ENCODE measurements at regions not wholly inside any gene's neighbourhood (a gene's known extent, or its start where the extent isn't known, plus 50 kb on each side); places are given as distances from the start of the nearest gene placed in this dataset.

DNA sequence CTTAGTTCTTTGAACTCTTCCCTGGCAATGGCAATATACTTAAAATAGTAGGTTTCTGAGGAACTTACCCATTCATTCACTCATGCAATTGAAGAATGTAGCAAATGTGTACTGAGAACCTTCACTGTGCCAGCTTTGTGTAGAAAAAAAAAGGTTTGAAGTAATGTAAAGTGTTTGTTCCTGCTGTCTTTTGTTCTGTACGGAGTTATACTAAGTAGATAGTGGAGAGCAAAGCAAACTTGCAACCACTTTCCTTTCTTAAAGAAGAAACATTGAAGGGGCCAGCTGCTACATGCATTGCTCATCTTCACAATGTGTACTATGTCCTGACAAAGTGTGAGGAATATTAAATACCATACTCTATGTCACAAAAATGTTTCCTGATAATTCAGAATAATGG, 68.9 kb upstream of the FREM2 start:
- TF ChIP-seq, protein P1, sequence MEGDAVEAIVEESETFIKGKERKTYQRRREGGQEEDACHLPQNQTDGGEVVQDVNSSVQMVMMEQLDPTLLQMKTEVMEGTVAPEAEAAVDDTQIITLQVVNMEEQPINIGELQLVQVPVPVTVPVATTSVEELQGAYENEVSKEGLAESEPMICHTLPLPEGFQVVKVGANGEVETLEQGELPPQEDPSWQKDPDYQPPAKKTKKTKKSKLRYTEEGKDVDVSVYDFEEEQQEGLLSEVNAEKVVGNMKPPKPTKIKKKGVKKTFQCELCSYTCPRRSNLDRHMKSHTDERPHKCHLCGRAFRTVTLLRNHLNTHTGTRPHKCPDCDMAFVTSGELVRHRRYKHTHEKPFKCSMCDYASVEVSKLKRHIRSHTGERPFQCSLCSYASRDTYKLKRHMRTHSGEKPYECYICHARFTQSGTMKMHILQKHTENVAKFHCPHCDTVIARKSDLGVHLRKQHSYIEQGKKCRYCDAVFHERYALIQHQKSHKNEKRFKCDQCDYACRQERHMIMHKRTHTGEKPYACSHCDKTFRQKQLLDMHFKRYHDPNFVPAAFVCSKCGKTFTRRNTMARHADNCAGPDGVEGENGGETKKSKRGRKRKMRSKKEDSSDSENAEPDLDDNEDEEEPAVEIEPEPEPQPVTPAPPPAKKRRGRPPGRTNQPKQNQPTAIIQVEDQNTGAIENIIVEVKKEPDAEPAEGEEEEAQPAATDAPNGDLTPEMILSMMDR (IDR thresholded peaks at IDR 0.05; ENCODE audit: borderline replicate concordance, control extremely low read depth, extremely low read depth, insufficient read depth, missing control alignments) = no peak
- no peak for DNase-seq (ENCODE audit: low spot score)
- in situ Hi-C loops (cut with MboI; ENCODE audit: low sequenced_read_pairs, unreplicated experiment) = no loop called here

DNA sequence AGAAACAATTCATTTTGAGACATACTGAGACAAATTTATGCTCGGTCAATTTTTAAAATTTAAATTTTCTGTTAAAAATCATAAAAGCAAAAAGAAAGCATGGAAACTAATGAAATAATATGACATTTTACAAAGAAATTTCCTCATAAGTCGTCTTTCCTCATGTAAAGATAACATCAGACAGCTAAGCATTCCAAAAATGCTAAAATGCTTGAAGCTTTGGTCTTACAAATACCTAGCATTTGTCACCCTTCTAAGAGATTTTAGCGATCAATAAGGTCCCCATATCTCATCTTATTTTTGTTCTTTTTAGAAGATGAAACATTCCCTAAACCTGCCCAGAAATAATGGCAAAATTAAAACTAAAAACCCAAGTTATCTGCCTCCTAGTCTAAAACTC, 68.5 kb upstream of the FREM2 start:
- TF ChIP-seq, protein P1 (IDR thresholded peaks at IDR 0.05; ENCODE audit: borderline replicate concordance, control extremely low read depth, extremely low read depth, insufficient read depth, missing control alignments) = no peak
- DNase-seq (ENCODE audit: low spot score) = no peak
- in situ Hi-C loops (cut with MboI; ENCODE audit: low sequenced_read_pairs, unreplicated experiment) = no loop called here

DNA sequence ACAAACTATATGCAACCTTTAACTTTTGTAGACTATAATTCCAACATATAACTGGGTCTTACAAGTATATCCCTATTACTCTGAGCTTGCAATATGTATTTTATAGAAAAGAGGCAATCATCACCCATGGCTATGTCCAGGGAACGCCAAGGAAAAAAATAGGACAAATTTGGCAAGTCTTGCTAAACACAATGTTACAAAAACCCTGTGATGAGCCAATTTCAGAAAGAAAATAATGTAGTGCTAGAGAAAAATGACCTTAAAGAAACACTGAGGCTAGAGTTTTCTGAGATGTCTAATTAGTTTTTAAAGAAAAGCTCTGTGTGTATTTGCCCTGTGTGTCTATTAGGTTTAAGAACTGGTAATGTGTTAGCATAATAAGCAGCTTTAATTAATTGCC, 68.0 kb upstream of the FREM2 start:
- TF ChIP-seq, protein P1 (IDR thresholded peaks at IDR 0.05; ENCODE audit: borderline replicate concordance, control extremely low read depth, extremely low read depth, insufficient read depth, missing control alignments) = no peak
- no peak for DNase-seq (ENCODE audit: low spot score)
- in situ Hi-C loops (cut with MboI; ENCODE audit: low sequenced_read_pairs, unreplicated experiment) = no loop called here

DNA sequence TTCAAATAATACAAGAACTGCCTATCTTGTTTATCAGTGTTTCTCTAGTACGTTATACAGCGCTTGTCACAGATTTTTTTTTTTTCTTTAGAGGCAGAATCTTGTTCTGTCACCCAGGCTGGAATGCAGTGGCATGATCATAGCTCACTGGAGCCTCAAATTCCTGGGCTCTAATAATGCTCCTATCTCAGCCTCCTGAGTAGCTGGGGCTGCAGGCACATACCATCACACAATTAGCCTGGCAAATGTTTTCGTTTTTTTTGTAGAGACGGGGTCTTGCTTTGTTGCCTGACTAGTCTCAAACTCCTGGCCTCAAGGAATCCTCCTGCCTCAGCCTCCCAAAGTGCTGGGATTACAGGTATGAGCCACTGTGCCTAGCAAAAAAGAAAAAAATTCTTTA, 66.0 kb upstream of the FREM2 start:
- TF ChIP-seq, protein P1 (IDR thresholded peaks at IDR 0.05; ENCODE audit: borderline replicate concordance, control extremely low read depth, extremely low read depth, insufficient read depth, missing control alignments) = no peak
- DNase-seq (ENCODE audit: low spot score) = no peak
- in situ Hi-C loops (cut with MboI; ENCODE audit: low sequenced_read_pairs, unreplicated experiment) = no loop called here

DNA sequence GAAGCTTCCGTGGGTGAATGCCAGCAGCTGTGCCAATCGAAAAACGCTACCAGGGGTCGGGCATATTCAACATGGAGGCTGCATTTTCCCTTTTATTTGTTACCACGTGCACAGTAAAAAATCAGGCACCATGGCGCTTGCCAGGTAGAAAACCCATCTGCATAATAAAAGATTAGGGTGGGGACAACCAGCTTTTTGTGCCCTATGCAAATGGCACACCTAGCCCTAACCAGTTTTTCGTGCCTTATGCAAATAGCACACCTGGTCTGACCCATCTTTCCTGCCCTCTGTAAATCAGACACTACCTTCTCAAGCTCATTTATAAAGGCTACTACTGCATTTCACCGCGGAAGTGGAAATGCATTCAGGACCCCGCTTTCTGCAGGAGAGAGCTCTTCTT, 62.1 kb upstream of the FREM2 start:
- in situ Hi-C loops (cut with MboI; ENCODE audit: low sequenced_read_pairs, unreplicated experiment) = no loop called here
- TF ChIP-seq, protein P1 (IDR thresholded peaks at IDR 0.05; ENCODE audit: borderline replicate concordance, control extremely low read depth, extremely low read depth, insufficient read depth, missing control alignments) = no peak
- no peak for DNase-seq (ENCODE audit: low spot score)

DNA sequence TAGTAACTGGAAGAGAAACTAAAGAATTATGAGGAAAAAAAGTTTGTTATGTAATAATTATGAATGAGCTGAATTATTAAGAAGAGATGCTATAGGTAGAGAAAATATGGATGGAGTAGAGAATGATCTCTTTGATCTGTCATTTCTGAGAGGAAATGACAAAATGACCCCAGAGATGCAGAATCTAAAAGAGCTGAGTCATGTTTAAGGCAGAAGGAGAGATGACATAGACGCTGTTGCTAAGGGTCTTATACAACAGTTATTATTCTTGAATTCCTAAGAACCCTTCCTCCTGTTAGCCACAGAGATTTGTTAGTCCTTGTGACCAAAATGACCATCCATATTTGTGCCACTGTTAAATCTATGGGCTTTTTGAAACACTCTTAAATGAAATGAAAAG, 58.3 kb upstream of the FREM2 start:
- TF ChIP-seq, protein P1 (IDR thresholded peaks at IDR 0.05; ENCODE audit: borderline replicate concordance, control extremely low read depth, extremely low read depth, insufficient read depth, missing control alignments) = no peak
- DNase-seq (ENCODE audit: low spot score) = no peak

DNA sequence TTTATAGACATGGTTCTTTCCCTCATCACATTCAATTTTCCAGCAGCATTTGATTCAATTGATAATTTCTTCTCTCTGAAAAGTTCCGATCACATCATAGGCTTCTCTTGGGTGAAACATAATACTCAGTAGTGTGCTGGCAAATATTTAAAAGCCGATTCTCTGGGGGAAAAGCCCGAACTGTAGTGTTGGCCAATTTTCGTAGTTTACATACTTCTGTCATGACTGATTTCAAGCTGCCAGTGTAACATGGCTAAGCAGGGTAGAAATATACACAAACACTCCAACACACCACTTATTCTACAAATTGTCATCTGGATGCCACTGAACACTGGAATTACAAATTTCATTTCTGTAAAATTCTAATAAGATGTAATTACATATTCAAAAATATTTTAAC, 56.1 kb upstream of the FREM2 start:
- in situ Hi-C loops (cut with MboI; ENCODE audit: low sequenced_read_pairs, unreplicated experiment) = no loop called here
- TF ChIP-seq, protein P1 (IDR thresholded peaks at IDR 0.05; ENCODE audit: borderline replicate concordance, control extremely low read depth, extremely low read depth, insufficient read depth, missing control alignments) = no peak
- DNase-seq (ENCODE audit: low spot score) = no peak

More for the DNA sequence above, 58.3 kb upstream of the FREM2 start:
- in situ Hi-C loops (cut with MboI; ENCODE audit: low sequenced_read_pairs, unreplicated experiment) = no loop called here
